ENCODE measurements at regions not wholly inside any gene's neighbourhood (a gene's known extent, or its start where the extent isn't known, plus 50 kb on each side); places are given as distances from the start of the nearest gene placed in this dataset.

GRCh38 chr17:36742267-36743000, 141.1 kb downstream of the MRM1 start:
- ChIA-PET POLR2A (no interaction called here), RAD21 (ENCODE audit: low non-redundant PET in 1 of 2, low total read pairs in 2 of 2, uncharacterized antibody in 2 of 2, unreplicated experiment in 2 of 2) (no interaction called here), CTCF (no interaction called here)
- no peak for DNase-seq (ENCODE audit: low read depth, low spot score)
- H3K9me3 ChIP-seq (ENCODE audit: control insufficient read depth in 1 of 2, insufficient read depth in 1 of 2, low read depth in 1 of 2, low read length in 2 of 2) = no peaks in the 10 kb centered on the region
- H4K20me1 ChIP-seq (ENCODE audit: insufficient read depth) = no peaks in the 10 kb centered on the region
- peaks cover 3% of the 10 kb centered on the region; the same call in 1 of the 2 replicates for H3K27me3 ChIP-seq (ENCODE audit: insufficient read depth, low read length)
- no peak overlapping the region for H3K4me2 ChIP-seq (ENCODE audit: low read length)
- no peak overlapping the region for H3K4me3 ChIP-seq (replicated peaks in 1 of 2; ENCODE audit: low read depth in 1 of 2, low read length in 2 of 2)
- ATAC-seq = no peak
- H3K27ac ChIP-seq (ENCODE audit: low read depth, low read length) = no peak overlapping the region
- intact Hi-C loops (cut with micrococcal nuclease) = no loop called here
- no TSS peak for BruUV-seq (replicated peaks)
- no peak overlapping the region for H2AFZ ChIP-seq (ENCODE audit: low read depth, low read length, poor library complexity, severe bottlenecking)
- H3K9me2 ChIP-seq (ENCODE audit: insufficient read depth) = no peaks in the 10 kb centered on the region
- TF ChIP-seq SIN3A (IDR thresholded peaks at IDR 0.05; ENCODE audit: low read depth) = no peak
- TF ChIP-seq ELF1 (IDR thresholded peaks at IDR 0.05; ENCODE audit: borderline replicate concordance, low read depth) = no peak
- no peak for TF ChIP-seq ATF3 (IDR thresholded peaks at IDR 0.05)
- no peak for TF ChIP-seq CBX3 (IDR thresholded peaks at IDR 0.05; ENCODE audit: low read depth)
- TF ChIP-seq RAD21 (IDR thresholded peaks at IDR 0.05; ENCODE audit: low read depth) = no peak
- no peak for TF ChIP-seq ZNF274 (IDR thresholded peaks at IDR 0.05; ENCODE audit: low read depth, low read length)
- no peak for TF ChIP-seq EZH2 (IDR thresholded peaks at IDR 0.05)
- no peak for TF ChIP-seq EGR1 (IDR thresholded peaks at IDR 0.05; ENCODE audit: low read depth)
- no peak for TF ChIP-seq CEBPB (IDR thresholded peaks at IDR 0.05; ENCODE audit: low read depth)
- TF ChIP-seq, protein P1, sequence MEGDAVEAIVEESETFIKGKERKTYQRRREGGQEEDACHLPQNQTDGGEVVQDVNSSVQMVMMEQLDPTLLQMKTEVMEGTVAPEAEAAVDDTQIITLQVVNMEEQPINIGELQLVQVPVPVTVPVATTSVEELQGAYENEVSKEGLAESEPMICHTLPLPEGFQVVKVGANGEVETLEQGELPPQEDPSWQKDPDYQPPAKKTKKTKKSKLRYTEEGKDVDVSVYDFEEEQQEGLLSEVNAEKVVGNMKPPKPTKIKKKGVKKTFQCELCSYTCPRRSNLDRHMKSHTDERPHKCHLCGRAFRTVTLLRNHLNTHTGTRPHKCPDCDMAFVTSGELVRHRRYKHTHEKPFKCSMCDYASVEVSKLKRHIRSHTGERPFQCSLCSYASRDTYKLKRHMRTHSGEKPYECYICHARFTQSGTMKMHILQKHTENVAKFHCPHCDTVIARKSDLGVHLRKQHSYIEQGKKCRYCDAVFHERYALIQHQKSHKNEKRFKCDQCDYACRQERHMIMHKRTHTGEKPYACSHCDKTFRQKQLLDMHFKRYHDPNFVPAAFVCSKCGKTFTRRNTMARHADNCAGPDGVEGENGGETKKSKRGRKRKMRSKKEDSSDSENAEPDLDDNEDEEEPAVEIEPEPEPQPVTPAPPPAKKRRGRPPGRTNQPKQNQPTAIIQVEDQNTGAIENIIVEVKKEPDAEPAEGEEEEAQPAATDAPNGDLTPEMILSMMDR (IDR thresholded peaks at IDR 0.05 in 2 of 3, conservative IDR thresholded peaks at IDR 0.05 in 1 of 3; ENCODE audit: borderline replicate concordance in 1 of 3, insufficient read depth in 1 of 3, low read depth in 2 of 3, low read length in 2 of 3) = no peak
- TF ChIP-seq EZH2phosphoT487 (IDR thresholded peaks at IDR 0.05; ENCODE audit: borderline replicate concordance) = no peak
- TF ChIP-seq FOSL1 (IDR thresholded peaks at IDR 0.05; ENCODE audit: low read depth) = no peak
- no peak for TF ChIP-seq JUND (IDR thresholded peaks at IDR 0.05)
- no peak for TF ChIP-seq REST (IDR thresholded peaks at IDR 0.05; ENCODE audit: low read depth)
- TF ChIP-seq SRF (IDR thresholded peaks at IDR 0.05; ENCODE audit: low read depth) = no peak
- no peak for TF ChIP-seq TCF7L2 (IDR thresholded peaks at IDR 0.05; ENCODE audit: borderline replicate concordance, extremely low read depth, insufficient read depth, insufficient read length)
- TF ChIP-seq SP1 (IDR thresholded peaks at IDR 0.05; ENCODE audit: low read depth) = no peak
- TF ChIP-seq YY1 (IDR thresholded peaks at IDR 0.05; ENCODE audit: extremely low read depth, insufficient replicate concordance, low read depth, low read length) = no peak
- TF ChIP-seq POLR2A (IDR thresholded peaks at IDR 0.05; ENCODE audit: borderline replicate concordance, extremely low read depth, insufficient read depth, insufficient read length) = no peak
- no peak overlapping the region for H3K9ac ChIP-seq (ENCODE audit: low read length)
- no peaks in the 10 kb centered on the region for H3K36me3 ChIP-seq (ENCODE audit: control insufficient read depth in 1 of 2, insufficient read depth in 2 of 2, low read length in 2 of 2)
- no peaks in the 10 kb centered on the region for H3K79me2 ChIP-seq (ENCODE audit: insufficient read depth, low read length)
- H3K4me1 ChIP-seq (ENCODE audit: control insufficient read depth in 1 of 2, insufficient read depth in 2 of 2, low read length in 2 of 2) = peaks cover 6 to 7% of the 10 kb centered on the region in 2 experiments; a peak in 2 of 4 replicates
